Liver (tissue), 8 donors: ENCODE measurements at regions not wholly inside any gene's neighbourhood (a gene's known extent, or its start where the extent isn't known, plus 50 kb on each side); places are given as distances from the start of the nearest gene placed in this dataset.

Experiments used
- DNase-seq: peaks from one replicate; pipeline ENCODE4 v3.0.0-alpha.2; 2017; ENCODE audit warnings: low spot score
- H3K27ac ChIP-seq, 2 donors: one replicate each; pipeline ENCODE4 v1.7.0; 2013; ENCODE audit warnings: inconsistent platforms in 2 of 2, low read length in 2 of 2, control low read depth in 1 of 2, low read depth in 1 of 2, mild to moderate bottlenecking in 1 of 2
- H3K27me3 ChIP-seq, 4 donors: one replicate each; pipeline versions ENCODE4 v1.6.1 to v1.7.0; 2013; ENCODE audit warnings: low read length in 3 of 4, inconsistent platforms in 1 of 4, mild to moderate bottlenecking in 1 of 4, moderate library complexity in 1 of 4; ENCODE audit not compliant: control insufficient read depth in 4 of 4, insufficient read depth in 4 of 4
- H3K36me3 ChIP-seq, 4 donors: one replicate each; pipeline versions ENCODE4 v1.6.1 to v1.7.0; 2013; ENCODE audit warnings: low read length in 3 of 4, mild to moderate bottlenecking in 3 of 4, low read depth in 1 of 4, moderate library complexity in 1 of 4; ENCODE audit not compliant: control insufficient read depth in 4 of 4, insufficient read depth in 3 of 4
- H3K4me1 ChIP-seq, 4 donors: one replicate each; pipeline versions ENCODE4 v1.6.1 to v1.7.0; 2013; ENCODE audit warnings: low read length in 3 of 4, mild to moderate bottlenecking in 3 of 4, moderate library complexity in 1 of 4; ENCODE audit not compliant: control insufficient read depth in 4 of 4, insufficient read depth in 4 of 4
- H3K4me3 ChIP-seq, 3 donors: one replicate each; pipeline versions ENCODE4 v1.6.1 to v1.7.0; 2013; ENCODE audit warnings: low read length in 3 of 3, control low read depth in 1 of 3, low read depth in 1 of 3, mild to moderate bottlenecking in 1 of 3
- H3K9ac ChIP-seq, 2 donors: one replicate each; pipeline ENCODE4 v1.7.0; 2013; ENCODE audit warnings: low read length in 2 of 2, mild to moderate bottlenecking in 2 of 2, moderate library complexity in 2 of 2, control low read depth in 1 of 2, low read depth in 1 of 2
- H3K9me3 ChIP-seq, 4 donors: one replicate each; pipeline versions ENCODE4 v1.6.1 to v1.7.0; 2013; ENCODE audit warnings: low read length in 3 of 4; ENCODE audit not compliant: control insufficient read depth in 4 of 4
- ATF3 ChIP-seq: IDR thresholded peaks from 2 replicates; pipeline ENCODE4 v1.6.1; 2016; ENCODE audit warnings: antibody characterized with exemption
- CTCF ChIP-seq: fragments of 150-350 bp; IDR thresholded peaks from 2 replicates; pipeline ENCODE4 v1.5.1; 2017; ENCODE audit warnings: improper control_type of control experiment, low read depth, low read length; ENCODE audit not compliant: missing input control
- EGR1 ChIP-seq, 2 donors: IDR thresholded peaks; 2 replicates each; pipeline ENCODE4 v1.6.1; 2016 to 2018; ENCODE audit warnings: antibody characterized with exemption in 2 of 2, low read depth in 2 of 2
- FOXA1 ChIP-seq: IDR thresholded peaks from 2 replicates; pipeline ENCODE4 v1.6.1; 2016; ENCODE audit warnings: antibody characterized with exemption
- FOXA2 ChIP-seq: IDR thresholded peaks from 2 replicates; pipeline ENCODE4 v1.6.1; 2016; ENCODE audit warnings: antibody characterized with exemption
- GABPA ChIP-seq, 2 donors: IDR thresholded peaks in 1 of 2; conservative IDR thresholded peaks in 1 of 2; 2 replicates each; pipeline ENCODE4 v1.6.1; 2016; ENCODE audit warnings: antibody characterized with exemption in 2 of 2, mild to moderate bottlenecking in 1 of 2, moderate library complexity in 1 of 2
- HNF4A ChIP-seq, 2 donors: conservative IDR thresholded peaks; 2 replicates each; pipeline ENCODE4 v1.6.1; 2016; ENCODE audit warnings: antibody characterized with exemption in 2 of 2, mild to moderate bottlenecking in 2 of 2
- HNF4G ChIP-seq: IDR thresholded peaks from 2 replicates; pipeline ENCODE4 v1.6.1; 2016; ENCODE audit warnings: antibody characterized with exemption
- JUND ChIP-seq, 2 donors: IDR thresholded peaks; 2 replicates each; pipeline ENCODE4 v1.6.1; 2016; ENCODE audit warnings: antibody characterized with exemption in 2 of 2
- MAX ChIP-seq: IDR thresholded peaks from 2 replicates; pipeline ENCODE4 v1.6.1; 2016; ENCODE audit warnings: antibody characterized with exemption
- NR2F2 ChIP-seq: IDR thresholded peaks from 2 replicates; pipeline ENCODE4 v1.6.1; 2016; ENCODE audit warnings: antibody characterized with exemption
- RAD21 ChIP-seq, 2 donors: IDR thresholded peaks; 2 replicates each; pipeline ENCODE4 v1.6.1; 2016; ENCODE audit warnings: antibody characterized with exemption in 2 of 2, mild to moderate bottlenecking in 2 of 2
- REST ChIP-seq: IDR thresholded peaks from 2 replicates; pipeline ENCODE4 v1.6.1; 2016; ENCODE audit warnings: antibody characterized with exemption, mild to moderate bottlenecking
- RXRA ChIP-seq, 2 donors: IDR thresholded peaks; 2 replicates each; pipeline ENCODE4 v1.6.1; 2017 to 2018; ENCODE audit warnings: antibody characterized with exemption in 2 of 2, mild to moderate bottlenecking in 1 of 2
- SP1 ChIP-seq: IDR thresholded peaks from 2 replicates; pipeline ENCODE4 v1.6.1; 2018; ENCODE audit warnings: antibody characterized with exemption, mild to moderate bottlenecking
- TAF1 ChIP-seq: conservative IDR thresholded peaks from 2 replicates; pipeline ENCODE4 v1.6.1; 2016; ENCODE audit warnings: antibody characterized with exemption, mild to moderate bottlenecking
- YY1 ChIP-seq: IDR thresholded peaks from 2 replicates; pipeline ENCODE4 v1.6.1; 2016; ENCODE audit warnings: antibody characterized with exemption, mild to moderate bottlenecking
- ZBTB33 ChIP-seq: IDR thresholded peaks from 2 replicates; pipeline ENCODE4 v1.6.1; 2016; ENCODE audit warnings: antibody characterized with exemption
- WGBS: extraction: QIAGEN DNeasy Blood & Tissue Kit; methylation state at CpG from one replicate; pipeline ENCODE4 v1.1.7; 2013; 5-methylcytosine and 5-hydroxymethylcytosine counted together
- donor health status: healthy.
- donor health status: healthy.
- donor health status: healthy.
- donor health status: healthy.
- donor health status: healthy.

GRCh38 chr14:37945959-37946358, 261.7 kb upstream of the SSTR1 start:
- H3K4me3 ChIP-seq = no peak overlapping the region
- peaks cover 0 to 12% (median 7%) of the 10 kb centered on the region in 4 donors for H3K9me3 ChIP-seq
- 78% methylated on average over 3 of the region's 3 CpGs for WGBS
- no peaks in the 10 kb centered on the region for H3K27me3 ChIP-seq
- TF ChIP-seq HNF4A (conservative IDR thresholded peaks at IDR 0.05) (no peak), YY1 (no peak), FOXA2 (no peak), ZBTB33 (no peak), GABPA (IDR thresholded peaks at IDR 0.05 in 1 of 2, conservative IDR thresholded peaks at IDR 0.05 in 1 of 2) (no peak), TAF1 (no peak), CTCF (no peak), RAD21 (IDR thresholded peaks at IDR 0.05) (no peak), JUND (IDR thresholded peaks at IDR 0.05) (no peak), REST (no peak), EGR1 (IDR thresholded peaks at IDR 0.05; ENCODE audit: low read depth in 2 of 2) (no peak), SP1 (no peak), NR2F2 (no peak), FOXA1 (no peak), MAX (no peak), RXRA (IDR thresholded peaks at IDR 0.05) (no peak), ATF3 (no peak), HNF4G (no peak)
- no peak overlapping the region for H3K9ac ChIP-seq
- H3K36me3 ChIP-seq = no peaks in the 10 kb centered on the region
- no peaks in the 10 kb centered on the region for H3K4me1 ChIP-seq
- no peak overlapping the region for H3K27ac ChIP-seq
- no peak for DNase-seq
